ENCODE measurements at regions not wholly inside any gene's neighbourhood (a gene's known extent, or its start where the extent isn't known, plus 50 kb on each side); places are given as distances from the start of the nearest gene placed in this dataset.

GRCh38 chr15:57824186-57824585 lies 117.7 kb downstream of the POLR2M start:
- Histone ChIP-seq H2AFZ (ENCODE audit: low read depth, low read length) (no peak overlapping the region), H3K4me3 (ENCODE audit: low read length) (no peak overlapping the region), H3K4me1 (ENCODE audit: low read length) (peaks cover 7% of the 10 kb centered on the region), H3K27me3 (ENCODE audit: low read depth, low read length) (peaks cover 8% of the 10 kb centered on the region; the same call in 1 of the 2 replicates), H3K9ac (ENCODE audit: low read length) (no peak overlapping the region), H3K79me2 (ENCODE audit: low read length) (no peaks in the 10 kb centered on the region), H3K9me3 (ENCODE audit: insufficient read depth, low read length) (no peaks in the 10 kb centered on the region), H3K27ac (ENCODE audit: low read length) (no peak overlapping the region), H3K4me2 (ENCODE audit: low read length) (no peak overlapping the region), H3K36me3 (replicated peaks; ENCODE audit: low read depth, low read length) (no peaks in the 10 kb centered on the region), H4K20me1 (ENCODE audit: insufficient read depth, low read length) (no peaks in the 10 kb centered on the region)
- TF ChIP-seq CTCF (IDR thresholded peaks at IDR 0.05; ENCODE audit: low read depth, low read length) (no peak), EZH2phosphoT487 (IDR thresholded peaks at IDR 0.05; ENCODE audit: low read depth) (no peak)

- no peak for TF ChIP-seq CTCF (IDR thresholded peaks at IDR 0.05; ENCODE audit: low read depth, low read length)
- no peak for TF ChIP-seq EZH2phosphoT487 (IDR thresholded peaks at IDR 0.05; ENCODE audit: low read depth)
- H3K4me3 ChIP-seq (ENCODE audit: low read length) = no peak overlapping the region
- peaks cover 7% of the 10 kb centered on the region for H3K4me1 ChIP-seq (ENCODE audit: low read length)
- no peaks in the 10 kb centered on the region for H3K79me2 ChIP-seq (ENCODE audit: low read length)
- H3K36me3 ChIP-seq (replicated peaks; ENCODE audit: low read depth, low read length) = no peaks in the 10 kb centered on the region
- H4K20me1 ChIP-seq (ENCODE audit: insufficient read depth, low read length) = no peaks in the 10 kb centered on the region
- H3K27ac ChIP-seq (ENCODE audit: low read length) = no peak overlapping the region
- H2AFZ ChIP-seq (ENCODE audit: low read depth, low read length) = no peak overlapping the region
- H3K9ac ChIP-seq (ENCODE audit: low read length) = no peak overlapping the region
- no peaks in the 10 kb centered on the region for H3K9me3 ChIP-seq (ENCODE audit: insufficient read depth, low read length)
- no peak overlapping the region for H3K4me2 ChIP-seq (ENCODE audit: low read length)
- H3K27me3 ChIP-seq (ENCODE audit: low read depth, low read length) = peaks cover 7% of the 10 kb centered on the region; the same call in 1 of the 2 replicates
Measured at GRCh38 chr15:57827021-57827420, 120.5 kb downstream of the POLR2M start.

GRCh38 chr15:57827971-57828370 lies 121.5 kb downstream of the POLR2M start:
- Histone ChIP-seq H3K27me3 (ENCODE audit: low read depth, low read length) (peaks cover 6% of the 10 kb centered on the region; the same call in 1 of the 2 replicates), H4K20me1 (ENCODE audit: insufficient read depth, low read length) (no peaks in the 10 kb centered on the region), H3K79me2 (ENCODE audit: low read length) (no peaks in the 10 kb centered on the region), H3K4me3 (ENCODE audit: low read length) (no peak overlapping the region), H3K36me3 (replicated peaks; ENCODE audit: low read depth, low read length) (no peaks in the 10 kb centered on the region), H3K9ac (ENCODE audit: low read length) (no peak overlapping the region), H3K4me2 (ENCODE audit: low read length) (no peak overlapping the region), H2AFZ (ENCODE audit: low read depth, low read length) (no peak overlapping the region), H3K4me1 (ENCODE audit: low read length) (peaks cover 7% of the 10 kb centered on the region), H3K9me3 (ENCODE audit: insufficient read depth, low read length) (no peaks in the 10 kb centered on the region), H3K27ac (ENCODE audit: low read length) (no peak overlapping the region)
- TF ChIP-seq EZH2phosphoT487 (IDR thresholded peaks at IDR 0.05; ENCODE audit: low read depth) (no peak), CTCF (IDR thresholded peaks at IDR 0.05; ENCODE audit: low read depth, low read length) (no peak)

GRCh38 chr15:57832183-57832582 lies 125.7 kb downstream of the POLR2M start:
- no peak for TF ChIP-seq CTCF (IDR thresholded peaks at IDR 0.05; ENCODE audit: low read depth, low read length)
- no peak for TF ChIP-seq EZH2phosphoT487 (IDR thresholded peaks at IDR 0.05; ENCODE audit: low read depth)
- no peaks in the 10 kb centered on the region for H3K79me2 ChIP-seq (ENCODE audit: low read length)
- H4K20me1 ChIP-seq (ENCODE audit: insufficient read depth, low read length) = no peaks in the 10 kb centered on the region
- H3K27me3 ChIP-seq (ENCODE audit: low read depth, low read length) = peaks cover 6% of the 10 kb centered on the region; the same call in 1 of the 2 replicates
- no peaks in the 10 kb centered on the region for H3K9me3 ChIP-seq (ENCODE audit: insufficient read depth, low read length)
- H3K9ac ChIP-seq (ENCODE audit: low read length) = no peak overlapping the region
- H3K4me2 ChIP-seq (ENCODE audit: low read length) = no peak overlapping the region
- H2AFZ ChIP-seq (ENCODE audit: low read depth, low read length) = no peak overlapping the region
- H3K4me1 ChIP-seq (ENCODE audit: low read length) = peaks cover 3% of the 10 kb centered on the region; the same call in 1 of the 2 replicates
- no peak overlapping the region for H3K27ac ChIP-seq (ENCODE audit: low read length)
- no peak overlapping the region for H3K4me3 ChIP-seq (ENCODE audit: low read length)
- no peaks in the 10 kb centered on the region for H3K36me3 ChIP-seq (replicated peaks; ENCODE audit: low read depth, low read length)
